ENCODE measurements at regions not wholly inside any gene's neighbourhood (a gene's known extent, or its start where the extent isn't known, plus 50 kb on each side); places are given as distances from the start of the nearest gene placed in this dataset.

GRCh38 chr6:110037726-110038295 lies 59.7 kb downstream of the GPR6 start:
- TF ChIP-seq, protein P1, sequence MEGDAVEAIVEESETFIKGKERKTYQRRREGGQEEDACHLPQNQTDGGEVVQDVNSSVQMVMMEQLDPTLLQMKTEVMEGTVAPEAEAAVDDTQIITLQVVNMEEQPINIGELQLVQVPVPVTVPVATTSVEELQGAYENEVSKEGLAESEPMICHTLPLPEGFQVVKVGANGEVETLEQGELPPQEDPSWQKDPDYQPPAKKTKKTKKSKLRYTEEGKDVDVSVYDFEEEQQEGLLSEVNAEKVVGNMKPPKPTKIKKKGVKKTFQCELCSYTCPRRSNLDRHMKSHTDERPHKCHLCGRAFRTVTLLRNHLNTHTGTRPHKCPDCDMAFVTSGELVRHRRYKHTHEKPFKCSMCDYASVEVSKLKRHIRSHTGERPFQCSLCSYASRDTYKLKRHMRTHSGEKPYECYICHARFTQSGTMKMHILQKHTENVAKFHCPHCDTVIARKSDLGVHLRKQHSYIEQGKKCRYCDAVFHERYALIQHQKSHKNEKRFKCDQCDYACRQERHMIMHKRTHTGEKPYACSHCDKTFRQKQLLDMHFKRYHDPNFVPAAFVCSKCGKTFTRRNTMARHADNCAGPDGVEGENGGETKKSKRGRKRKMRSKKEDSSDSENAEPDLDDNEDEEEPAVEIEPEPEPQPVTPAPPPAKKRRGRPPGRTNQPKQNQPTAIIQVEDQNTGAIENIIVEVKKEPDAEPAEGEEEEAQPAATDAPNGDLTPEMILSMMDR (optimal IDR thresholded peaks at IDR 0.05 in 1 of 3, IDR thresholded peaks at IDR 0.05 in 1 of 3, conservative IDR thresholded peaks at IDR 0.05 in 1 of 3; ENCODE audit: extremely low read depth in 1 of 3, insufficient read depth in 2 of 3, low read length in 3 of 3) = no peak
- no peak for TF ChIP-seq EZH2 (IDR thresholded peaks at IDR 0.05; ENCODE audit: low read length)

All from keratinocyte (primary cell).